ENCODE measurements at regions not wholly inside any gene's neighbourhood (a gene's known extent, or its start where the extent isn't known, plus 50 kb on each side); places are given as distances from the start of the nearest gene placed in this dataset.
"Not testable (repeated sequence)": the region's sequence is repeated elsewhere in the genome, so short reads cannot be mapped to it uniquely, and the experiment has no call there.

- intact Hi-C loops (cut with micrococcal nuclease) = no loop called here
Measured at GRCh38 chr6:25150031-25150430, 129.1 kb upstream of the CARMIL1 start.

DNA sequence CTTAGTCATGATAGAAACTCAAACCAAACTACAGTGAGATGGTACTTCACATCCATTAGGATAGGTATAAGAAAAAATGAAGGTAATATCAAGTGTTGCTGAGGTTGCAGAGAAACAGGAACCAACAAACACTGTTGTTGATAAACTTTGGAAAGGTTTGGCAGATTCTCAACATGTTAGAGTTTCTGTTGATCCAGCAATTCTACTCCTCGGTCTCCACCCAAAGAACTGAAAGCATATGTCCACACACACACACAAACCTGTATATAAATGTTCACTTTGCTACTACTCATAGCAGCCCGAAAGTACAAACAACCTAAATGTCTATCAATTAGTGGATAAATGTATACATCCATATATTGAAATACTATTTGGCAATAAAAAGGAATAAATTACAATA, 128.3 kb upstream of the CARMIL1 start:
- intact Hi-C loops (cut with micrococcal nuclease) = no loop called here

- intact Hi-C loops (cut with micrococcal nuclease) = no loop called here
Measured at GRCh38 chr6:25153079-25153478, 126.1 kb upstream of the CARMIL1 start.

DNA sequence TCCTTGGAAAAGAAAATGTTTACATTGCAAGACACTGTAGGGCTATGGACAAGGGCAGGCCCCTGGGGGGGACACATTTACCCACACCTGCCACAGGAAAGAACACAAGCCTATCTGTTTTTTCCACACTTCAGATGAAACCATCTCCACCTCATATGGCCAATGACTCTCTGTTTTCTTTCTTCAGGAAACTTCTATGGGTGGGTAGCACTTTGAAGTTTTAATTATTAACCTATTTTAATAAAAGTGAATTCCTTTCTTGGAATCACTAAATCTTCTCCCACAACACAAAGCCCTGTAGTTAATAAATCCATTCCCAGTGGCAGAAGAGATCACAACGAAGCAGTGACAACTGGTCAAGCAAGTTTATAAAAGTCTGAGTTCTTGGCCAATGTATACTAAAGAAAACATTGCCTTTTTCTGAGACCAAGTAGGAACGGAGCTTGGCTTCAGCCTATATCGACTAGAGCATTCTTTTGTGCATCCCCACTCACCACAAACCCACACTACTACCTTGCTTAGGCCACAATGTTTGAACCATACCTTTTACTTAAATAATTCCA, 125.1 kb upstream of the CARMIL1 start:
- intact Hi-C loops (cut with micrococcal nuclease) = no loop called here

DNA sequence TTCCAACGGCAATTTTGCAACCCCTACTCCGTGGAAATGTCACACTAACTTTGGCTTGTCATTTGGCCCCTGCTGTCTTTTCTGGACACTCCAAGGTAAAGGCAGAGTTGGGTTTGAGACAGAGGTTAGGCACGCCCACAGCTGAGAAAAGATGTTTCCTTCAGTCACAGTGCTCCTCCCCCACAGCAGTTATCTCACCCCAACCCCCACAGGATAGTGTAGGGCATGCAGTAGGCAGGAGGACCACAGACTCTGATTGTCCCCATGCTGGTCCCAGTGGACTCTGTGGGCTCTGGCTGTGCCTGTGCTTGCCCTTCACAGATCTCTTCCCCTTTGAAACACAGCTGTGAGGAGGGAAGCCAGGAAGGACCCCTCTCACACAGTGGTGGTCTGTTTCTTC, 124.0 kb upstream of the CARMIL1 start:
- intact Hi-C loops (cut with micrococcal nuclease) = loop anchor here (1.0 kb wide), 1 partner anchor 8 kb away; no protein-coding TSS in a partner anchor

GRCh38 chr6:25156123-25156522, 123.1 kb upstream of the CARMIL1 start:
- intact Hi-C loops (cut with micrococcal nuclease) = no loop called here

- intact Hi-C loops (cut with micrococcal nuclease) = no loop called here
Measured at GRCh38 chr6:25157183-25157582, 122.0 kb upstream of the CARMIL1 start.

GRCh38 chr6:25157842-25158241, 121.3 kb upstream of the CARMIL1 start:
- intact Hi-C loops (cut with micrococcal nuclease) = no loop called here

GRCh38 chr6:25160134-25160533, 119.0 kb upstream of the CARMIL1 start:
- intact Hi-C loops (cut with micrococcal nuclease) = not testable (repeated sequence)

DNA sequence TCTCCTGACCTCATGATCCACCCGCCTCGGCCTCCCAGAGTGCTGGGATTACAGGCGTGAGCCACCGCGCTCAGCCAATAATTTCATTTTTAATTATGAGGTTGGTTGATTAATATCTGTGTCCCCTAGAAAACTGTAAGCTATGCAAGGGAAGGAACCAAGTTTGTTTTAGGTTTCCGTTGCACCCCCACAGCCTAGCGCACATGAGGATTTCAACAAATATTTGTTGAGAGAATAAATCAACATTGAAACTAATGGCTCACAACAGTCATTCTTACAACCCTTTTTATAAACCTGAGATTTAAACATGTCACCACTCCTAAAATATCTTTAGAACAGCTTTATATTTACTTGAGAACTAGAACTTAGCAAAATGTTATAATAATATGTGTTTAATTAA, 114.0 kb upstream of the CARMIL1 start:
- intact Hi-C loops (cut with micrococcal nuclease) = no loop called here

DNA sequence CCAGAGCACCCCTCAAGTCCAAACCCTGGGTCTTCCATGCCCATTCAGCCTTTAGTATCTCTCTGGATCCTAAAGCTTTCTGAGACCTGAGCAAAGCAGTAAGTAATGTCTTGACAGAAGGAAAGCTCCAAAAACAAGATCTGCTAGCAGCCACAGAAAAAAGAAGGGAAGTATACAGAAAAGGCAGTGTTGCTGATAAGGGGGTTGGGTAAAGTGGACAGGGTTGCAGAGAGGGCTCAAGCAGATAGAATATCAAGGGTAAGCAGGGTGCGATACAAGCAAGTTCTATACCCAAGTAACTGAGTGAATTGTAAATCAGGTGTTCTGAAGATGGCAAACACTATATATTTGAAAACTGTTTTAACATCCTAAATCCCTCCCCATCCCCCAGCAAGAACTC, 113.4 kb upstream of the CARMIL1 start:
- intact Hi-C loops (cut with micrococcal nuclease) = loop anchor here (1.0 to 2.0 kb wide), 3 partner anchors 9 to 27 kb away; no protein-coding TSS in a partner anchor

DNA sequence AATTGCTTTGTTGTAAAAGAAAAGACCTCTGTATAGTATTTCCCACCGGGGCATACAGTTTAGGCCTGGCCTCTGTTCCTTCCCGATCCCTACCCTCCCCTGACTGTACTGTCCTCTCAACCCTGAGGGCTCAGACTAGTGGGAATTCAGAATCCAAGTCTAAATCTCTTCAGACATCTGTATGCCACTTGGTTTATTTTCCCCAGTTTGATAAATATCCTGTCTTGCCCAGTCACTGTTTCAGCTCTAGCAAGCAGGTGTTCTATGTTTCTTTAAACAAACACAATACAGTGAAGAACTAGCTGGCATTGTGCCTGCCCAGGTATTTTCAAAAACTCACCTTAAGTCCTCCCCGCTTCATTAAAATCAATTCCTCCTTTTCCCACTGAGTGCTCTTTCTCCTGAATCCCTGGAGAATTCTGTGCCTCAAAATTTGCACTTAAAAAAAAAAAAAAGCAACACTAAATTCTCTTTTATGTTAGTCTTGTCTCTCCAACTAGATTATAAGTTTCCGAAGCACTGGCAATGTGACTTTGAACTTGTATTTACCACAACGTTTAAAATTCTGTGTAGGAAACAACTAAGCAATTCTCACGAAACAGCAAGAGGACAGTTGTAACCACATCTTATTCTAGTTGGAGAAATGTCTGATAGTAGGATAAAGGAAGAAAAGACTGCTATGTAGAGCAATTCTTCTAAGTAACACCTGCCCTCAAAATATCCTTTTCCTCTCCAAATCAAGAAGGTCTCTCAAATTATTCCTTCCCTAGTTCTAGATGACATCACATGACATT, 112.0 kb upstream of the CARMIL1 start:
- intact Hi-C loops (cut with micrococcal nuclease) = loop anchor here (1.0 to 2.0 kb wide), 3 partner anchors 7 to 29 kb away; no protein-coding TSS in a partner anchor

DNA sequence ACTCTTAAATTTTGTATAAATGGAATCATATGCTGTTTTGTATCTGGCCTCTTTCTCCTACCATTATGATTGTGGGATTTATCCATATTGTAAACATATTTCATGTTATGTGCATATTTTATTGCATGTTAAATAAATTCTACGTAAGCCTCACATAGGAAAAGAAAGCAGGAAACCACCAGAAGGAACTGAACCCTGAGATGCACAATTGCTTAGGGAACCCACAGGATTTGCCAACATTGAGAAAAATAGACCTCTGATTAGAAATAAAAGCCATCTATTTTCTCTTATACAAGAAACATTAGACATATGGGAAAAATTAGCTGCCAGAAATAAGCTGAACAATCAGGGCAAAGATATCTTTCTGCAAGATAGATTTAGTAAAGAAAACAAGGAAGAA, 111.2 kb upstream of the CARMIL1 start:
- intact Hi-C loops (cut with micrococcal nuclease) = loop anchor here (2.0 kb wide), 1 partner anchor 13 kb away; no protein-coding TSS in a partner anchor

DNA sequence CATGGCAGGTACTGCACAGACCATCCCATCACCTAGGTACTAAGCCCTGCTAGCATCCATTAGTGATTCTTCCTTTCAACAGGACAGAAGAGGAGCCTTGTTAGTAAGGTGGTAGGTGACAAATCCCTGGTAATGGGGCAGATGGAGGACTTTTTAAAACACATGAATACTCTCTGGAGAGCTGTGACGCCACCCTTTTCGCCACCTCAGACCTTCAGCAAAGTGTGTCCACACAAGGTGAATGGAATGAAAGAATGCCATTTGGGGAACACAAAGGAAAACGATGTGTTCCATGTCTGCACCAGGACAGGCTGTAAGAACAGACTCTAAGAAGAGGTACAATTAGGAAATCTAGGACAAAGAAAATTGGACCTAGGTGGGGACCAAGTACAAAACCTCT, 110.5 kb upstream of the CARMIL1 start:
- intact Hi-C loops (cut with micrococcal nuclease) = no loop called here

DNA sequence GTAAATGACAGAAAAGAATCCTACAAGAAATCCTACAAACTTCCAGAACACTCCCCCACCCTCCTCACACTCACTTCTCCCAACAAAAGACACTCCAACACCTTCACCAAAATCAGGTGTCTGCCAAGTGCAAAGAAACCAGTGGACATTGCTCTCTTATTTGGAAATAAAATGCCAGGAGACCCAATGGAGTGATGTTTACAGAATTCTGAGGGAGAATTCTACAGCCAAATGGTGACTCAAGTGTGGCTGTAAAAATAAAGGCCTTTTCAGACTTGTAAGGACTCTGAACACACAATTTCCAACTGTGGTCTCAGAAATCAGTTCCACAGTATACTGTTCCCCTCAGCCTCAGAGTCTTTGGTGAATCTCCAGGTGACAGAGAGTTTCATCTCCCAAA, 109.6 kb upstream of the CARMIL1 start:
- intact Hi-C loops (cut with micrococcal nuclease) = no loop called here

- intact Hi-C loops (cut with micrococcal nuclease) = no loop called here
Measured at GRCh38 chr6:25169961-25170360, 109.2 kb upstream of the CARMIL1 start.

GRCh38 chr6:25170640-25171039, 108.5 kb upstream of the CARMIL1 start:
- intact Hi-C loops (cut with micrococcal nuclease) = no loop called here

GRCh38 chr6:25171301-25171700, 107.9 kb upstream of the CARMIL1 start:
- intact Hi-C loops (cut with micrococcal nuclease) = no loop called here

- intact Hi-C loops (cut with micrococcal nuclease) = no loop called here
Measured at GRCh38 chr6:25172819-25173218, 106.4 kb upstream of the CARMIL1 start.

- intact Hi-C loops (cut with micrococcal nuclease) = no loop called here
Measured at GRCh38 chr6:25173246-25173645, 105.9 kb upstream of the CARMIL1 start.

DNA sequence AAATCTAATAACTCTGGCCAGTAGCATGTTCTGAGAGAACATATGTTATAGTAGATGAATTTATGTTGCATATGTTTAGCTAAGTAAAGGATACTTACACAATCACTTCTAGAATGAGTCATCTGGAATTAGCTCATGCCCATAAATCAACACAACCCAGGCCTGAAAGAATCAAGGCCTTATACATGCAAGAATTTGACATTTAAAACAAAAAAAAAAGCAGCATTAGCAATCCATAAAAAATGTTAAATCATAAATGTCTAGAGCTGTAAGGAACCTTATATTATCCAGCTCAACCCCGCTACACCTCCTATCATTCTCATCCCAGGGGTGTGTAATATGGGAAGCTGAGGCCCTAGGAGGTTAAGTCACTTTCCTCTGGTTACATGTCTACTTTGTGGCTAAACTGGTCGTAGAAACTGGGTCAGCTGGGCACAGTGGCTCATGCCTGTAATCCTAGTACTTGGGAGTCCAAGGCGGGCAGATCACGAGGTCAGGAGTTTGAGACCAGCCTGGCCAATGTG, 105.2 kb upstream of the CARMIL1 start:
- intact Hi-C loops (cut with micrococcal nuclease) = loop anchor here (1.0 kb wide), 1 partner anchor 8 kb away; no protein-coding TSS in a partner anchor

- intact Hi-C loops (cut with micrococcal nuclease) = loop anchor here (1.0 to 5.0 kb wide), 2 partner anchors 8 to 137 kb away; no protein-coding TSS in a partner anchor
Measured at GRCh38 chr6:25174678-25175077, 104.5 kb upstream of the CARMIL1 start.

Data from T-helper 1 cell treated with Interleukin-12 subunit alpha and Interleukin-12 subunit beta and Interleukin-4 antibody, amounts not matched to agents 30 ng/mL and 1 ng/mL, for 36 hours (primary cell).